ENCODE measurements at regions not wholly inside any gene's neighbourhood (a gene's known extent, or its start where the extent isn't known, plus 50 kb on each side); places are given as distances from the start of the nearest gene placed in this dataset.

- TF ChIP-seq EZH2 (IDR thresholded peaks at IDR 0.05; ENCODE audit: borderline replicate concordance), result no peak
- TF ChIP-seq CTCF (IDR thresholded peaks at IDR 0.05; ENCODE audit: poor library complexity), result no peak
Measured at GRCh38 chr13:106883976-106884375, 316.0 kb upstream of the ARGLU1 start.

All from hepatocyte (in vitro differentiated cells).